ENCODE measurements at regions not wholly inside any gene's neighbourhood (a gene's known extent, or its start where the extent isn't known, plus 50 kb on each side); places are given as distances from the start of the nearest gene placed in this dataset.

- TF ChIP-seq ATF3 (IDR thresholded peaks at IDR 0.05) (no peak), CTCF (IDR thresholded peaks at IDR 0.05; ENCODE audit: low read depth, low read length, missing input control) (no peak), TAF1 (conservative IDR thresholded peaks at IDR 0.05) (no peak), YY1 (IDR thresholded peaks at IDR 0.05) (no peak), REST (IDR thresholded peaks at IDR 0.05) (no peak), MAX (IDR thresholded peaks at IDR 0.05) (no peak), SP1 (IDR thresholded peaks at IDR 0.05) (no peak), ZBTB33 (IDR thresholded peaks at IDR 0.05) (no peak), FOXA1 (IDR thresholded peaks at IDR 0.05) (no peak)
These were observed 97.8 kb upstream of the PREP start for GRCh38 chr6:105500693-105501092.
